ENCODE measurements at regions not wholly inside any gene's neighbourhood (a gene's known extent, or its start where the extent isn't known, plus 50 kb on each side); places are given as distances from the start of the nearest gene placed in this dataset.

- DNase-seq (ENCODE audit: low read depth, low spot score): no peak
- no peak overlapping the region for H3K4me3 ChIP-seq (ENCODE audit: low read depth, low read length)
- ChIA-PET POLR2A (no interaction called here), CTCF (no interaction called here)
- TF ChIP-seq CTCF (IDR thresholded peaks at IDR 0.05; ENCODE audit: insufficient read depth, low read length, missing control alignments): no peak
Observed at GRCh38 chr5:112625689-112626438, 111.8 kb upstream of the APC start.

GRCh38 chr5:112626715-112627114 lies 111.0 kb upstream of the APC start:
- ChIA-PET CTCF (no interaction called here), POLR2A (no interaction called here)
- no peak overlapping the region for H3K4me3 ChIP-seq (ENCODE audit: low read depth, low read length)
- DNase-seq (ENCODE audit: low read depth, low spot score): no peak
- no peak for TF ChIP-seq CTCF (IDR thresholded peaks at IDR 0.05; ENCODE audit: insufficient read depth, low read length, missing control alignments)

GRCh38 chr5:112628214-112628980 lies 109.3 kb upstream of the APC start:
- no peak for TF ChIP-seq CTCF (IDR thresholded peaks at IDR 0.05; ENCODE audit: insufficient read depth, low read length, missing control alignments)

GRCh38 chr5:112630246-112631009 lies 107.3 kb upstream of the APC start:
- ChIA-PET POLR2A (no interaction called here), CTCF (no interaction called here)
- H3K4me3 ChIP-seq (ENCODE audit: low read depth, low read length): no peak overlapping the region
- TF ChIP-seq CTCF (IDR thresholded peaks at IDR 0.05; ENCODE audit: insufficient read depth, low read length, missing control alignments): no peak
- DNase-seq (ENCODE audit: low read depth, low spot score): no peak

More at GRCh38 chr5:112628214-112628980, 109.3 kb upstream of the APC start:
- POLR2A ChIA-PET: no interaction called here
- CTCF ChIA-PET: no interaction called here
- H3K4me3 ChIP-seq (ENCODE audit: low read depth, low read length): no peak overlapping the region
- DNase-seq (ENCODE audit: low read depth, low spot score): no peak

- DNase-seq (ENCODE audit: low read depth, low spot score): no peak
- no peak for TF ChIP-seq CTCF (IDR thresholded peaks at IDR 0.05; ENCODE audit: insufficient read depth, low read length, missing control alignments)
- ChIA-PET POLR2A (no interaction called here), CTCF (no interaction called here)
- no peak overlapping the region for H3K4me3 ChIP-seq (ENCODE audit: low read depth, low read length)
Observed at GRCh38 chr5:112634166-112634565, 103.5 kb upstream of the APC start.

- no peak overlapping the region for H3K4me3 ChIP-seq (ENCODE audit: low read depth, low read length)
- CTCF ChIA-PET: no interaction called here
- no peak for DNase-seq (ENCODE audit: low read depth, low spot score)
- no peak for TF ChIP-seq CTCF (IDR thresholded peaks at IDR 0.05; ENCODE audit: insufficient read depth, low read length, missing control alignments)
- POLR2A ChIA-PET: no interaction called here
Observed at GRCh38 chr5:112634796-112635195, 102.9 kb upstream of the APC start.
